H1 (cell line): ENCODE measurements at regions not wholly inside any gene's neighbourhood (a gene's known extent, or its start where the extent isn't known, plus 50 kb on each side); places are given as distances from the start of the nearest gene placed in this dataset.

Experiments used
- CTCF ChIA-PET: fragments of 300-600 bp; sonication (Branson Sonifier 250); formaldehyde crosslinking; loops from one replicate; lab custom pipeline; 2021; ENCODE audit not compliant: partially characterized antibody; lab: Charles Lee
- POLR2A ChIA-PET: fragments of 300-600 bp; sonication (Branson Sonifier 250); formaldehyde crosslinking; loops from one replicate; lab custom pipeline; 2021; ENCODE audit warnings: inconsistent platforms; ENCODE audit not compliant: partially characterized antibody; lab: Charles Lee
- DNase-seq, 2 experiments: peaks; one replicate each; pipeline versions ENCODE4 v3.0.0 to v3.0.0-alpha.2; 2010 to 2022; ENCODE audit warnings: low spot score in 2 of 2, low read depth in 1 of 2, mixed read lengths in 1 of 2
- FAIRE-seq: peaks from 2 replicates; lab custom pipeline; 2011; peaks lifted over from hg19 to GRCh38; lab: Jason Lieb, UNC
- H2AFZ ChIP-seq: 2 replicates; pipeline ENCODE4 v1.8.1; 2012; ENCODE audit warnings: low read length, inconsistent platforms
- H2AK5ac ChIP-seq: 2 replicates; pipeline ENCODE4 v1.6.1; 2013; ENCODE audit warnings: low read depth, low read length
- H2BK120ac ChIP-seq: replicated peaks from 2 replicates; pipeline ENCODE3; 2013; ENCODE audit warnings: low read depth, low read length, inconsistent platforms
- H2BK12ac ChIP-seq: 2 replicates; pipeline ENCODE4 v1.6.1; 2013; ENCODE audit warnings: low read depth, low read length
- H2BK15ac ChIP-seq: 2 replicates; pipeline ENCODE4 v1.6.1; 2013; ENCODE audit warnings: low read length
- H2BK20ac ChIP-seq: 2 replicates; pipeline ENCODE4 v1.6.1; 2013; ENCODE audit warnings: low read length
- H2BK5ac ChIP-seq: 2 replicates; pipeline ENCODE4 v1.6.1; 2013; ENCODE audit warnings: low read depth, low read length
- H3K14ac ChIP-seq: 2 replicates; pipeline ENCODE4 v1.6.1; 2013; ENCODE audit warnings: inconsistent platforms; ENCODE audit not compliant: insufficient read length
- H3K18ac ChIP-seq: 2 replicates; pipeline ENCODE4 v1.6.1; 2013; ENCODE audit warnings: low read length; ENCODE audit errors: extremely low read depth
- H3K23ac ChIP-seq: 2 replicates; pipeline ENCODE4 v1.6.1; 2013; ENCODE audit warnings: inconsistent platforms; ENCODE audit not compliant: insufficient read length
- H3K23me2 ChIP-seq: 2 replicates; pipeline ENCODE4 v1.6.1; 2013; ENCODE audit warnings: low read depth, low read length
- H3K27ac ChIP-seq: 2 replicates; pipeline ENCODE4 v1.6.1; 2011; ENCODE audit warnings: low read depth, low read length, inconsistent platforms
- H3K27me3 ChIP-seq, 4 experiments: replicated peaks in 1 of 4; 1 replicate in 1 of 4; 2 replicates in 3 of 4; pipeline versions ENCODE4 v1.6.1 to v1.8.1; 2011 to 2013; ENCODE audit warnings: low read length in 3 of 4, mild to moderate bottlenecking in 3 of 4, inconsistent platforms in 2 of 4, mixed read lengths in 2 of 4, moderate library complexity in 1 of 4; ENCODE audit not compliant: control insufficient read depth in 3 of 4, insufficient read depth in 3 of 4; ENCODE audit errors: extremely low read depth in 1 of 4
- H3K36me3 ChIP-seq, 4 experiments: 2 replicates each; pipeline versions ENCODE4 v1.6.1 to v1.8.1; 2011 to 2013; ENCODE audit warnings: mild to moderate bottlenecking in 4 of 4, low read length in 3 of 4, moderate library complexity in 2 of 4, control low read depth in 1 of 4, inconsistent platforms in 1 of 4; ENCODE audit not compliant: insufficient read depth in 4 of 4, control insufficient read depth in 2 of 4
- H3K4ac ChIP-seq: replicated peaks from 2 replicates; pipeline ENCODE3; 2013; ENCODE audit warnings: low read length, low read depth, mixed read lengths, inconsistent platforms; ENCODE audit not compliant: insufficient read length
- H3K4me1 ChIP-seq, 4 experiments: replicated peaks in 1 of 4; 1 replicate in 1 of 4; 2 replicates in 3 of 4; pipeline versions ENCODE4 v1.6.1 to v1.8.1; 2011 to 2013; ENCODE audit warnings: low read length in 3 of 4, inconsistent platforms in 2 of 4, mixed read lengths in 1 of 4; ENCODE audit not compliant: insufficient read depth in 4 of 4, control insufficient read depth in 3 of 4
- H3K4me2 ChIP-seq, 2 experiments: 2 replicates each; pipeline versions ENCODE4 v1.6.1 to v1.8.1; 2011 to 2013; ENCODE audit warnings: low read depth in 2 of 2, low read length in 2 of 2, control low read depth in 1 of 2, inconsistent platforms in 1 of 2, mild to moderate bottlenecking in 1 of 2; ENCODE audit not compliant: insufficient read depth in 1 of 2
- H3K4me3 ChIP-seq, 4 experiments: fragments of 200-600, 300-600 bp in 1 of 4; sonication (generic), shearing (Covaris generic), sonication (Bioruptor Twin) in 1 of 4; 2 replicates each; pipeline versions ENCODE4 v1.5.1 to v1.8.1; 2011 to 2016; ENCODE audit warnings: low read length in 4 of 4, low read depth in 3 of 4, control low read depth in 2 of 4, inconsistent platforms in 2 of 4, mild to moderate bottlenecking in 2 of 4, mixed read lengths in 1 of 4, moderate library complexity in 1 of 4; ENCODE audit not compliant: insufficient read depth in 2 of 4; ENCODE audit errors: extremely low read depth in 1 of 4
- H3K56ac ChIP-seq: replicated peaks from 2 replicates; pipeline ENCODE3; 2013; ENCODE audit warnings: low read depth, mild to moderate bottlenecking, mixed read lengths, low read length, inconsistent platforms; ENCODE audit not compliant: insufficient read length
- H3K79me1 ChIP-seq: 2 replicates; pipeline ENCODE4 v1.6.1; 2013; ENCODE audit warnings: low read depth, low read length, control low read depth
- H3K79me2 ChIP-seq, 2 experiments: 2 replicates each; pipeline versions ENCODE4 v1.6.1 to v1.8.1; 2012 to 2013; ENCODE audit warnings: low read length in 2 of 2, mild to moderate bottlenecking in 2 of 2, inconsistent platforms in 1 of 2; ENCODE audit not compliant: insufficient read depth in 2 of 2, control insufficient read depth in 1 of 2
- H3K9ac ChIP-seq, 4 experiments: replicated peaks in 1 of 4; 1 replicate in 1 of 4; 2 replicates in 3 of 4; pipeline versions ENCODE4 v1.6.1 to v1.8.1; 2011 to 2013; ENCODE audit warnings: low read depth in 3 of 4, low read length in 3 of 4, control low read depth in 2 of 4, mild to moderate bottlenecking in 2 of 4, moderate library complexity in 2 of 4, inconsistent platforms in 1 of 4; ENCODE audit errors: extremely low read depth in 1 of 4
- H3K9me3 ChIP-seq, 2 experiments: 2 replicates each; pipeline versions ENCODE4 v1.6.1 to v1.8.1; 2012 to 2013; ENCODE audit warnings: mild to moderate bottlenecking in 2 of 2, moderate library complexity in 2 of 2, control low read depth in 1 of 2, inconsistent platforms in 1 of 2, low read depth in 1 of 2, low read length in 1 of 2, mixed read lengths in 1 of 2; ENCODE audit not compliant: insufficient read depth in 2 of 2
- H4K20me1 ChIP-seq, 2 experiments: replicated peaks in 1 of 2; 2 replicates each; pipeline versions ENCODE3 to v1.8.1; 2011 to 2013; ENCODE audit warnings: inconsistent platforms in 2 of 2, low read length in 2 of 2, mild to moderate bottlenecking in 1 of 2; ENCODE audit not compliant: insufficient read depth in 2 of 2, control insufficient read depth in 1 of 2
- H4K5ac ChIP-seq: 2 replicates; pipeline ENCODE4 v1.6.1; 2013; ENCODE audit warnings: low read length, low read depth, mixed read lengths, inconsistent platforms; ENCODE audit not compliant: insufficient read length
- H4K8ac ChIP-seq: 2 replicates; pipeline ENCODE4 v1.8.0; 2013; ENCODE audit warnings: mild to moderate bottlenecking, moderate library complexity, low read length, inconsistent platforms; ENCODE audit not compliant: insufficient read depth; ENCODE audit errors: extremely low read depth
- H4K91ac ChIP-seq: replicated peaks from 2 replicates; pipeline ENCODE3; 2013; ENCODE audit warnings: low read length, mixed read lengths, inconsistent platforms; ENCODE audit not compliant: insufficient read length
- CEBPB ChIP-seq: IDR thresholded peaks from 2 replicates; pipeline ENCODE4 v1.6.1; 2012; ENCODE audit warnings: low read depth, low read length
- JUND ChIP-seq: IDR thresholded peaks from 2 replicates; pipeline ENCODE4 v1.6.1; 2011; ENCODE audit warnings: mild to moderate bottlenecking, improper control_type of control experiment, low read length
- POU5F1 ChIP-seq: IDR thresholded peaks from 2 replicates; pipeline ENCODE4 v1.6.1; 2011; ENCODE audit warnings: low read depth, mild to moderate bottlenecking, low read length, moderate library complexity
- SUZ12 ChIP-seq: fragments of 200-600 bp; sonication (generic); IDR thresholded peaks from 2 replicates; pipeline ENCODE4 v1.6.1; 2012; ENCODE audit warnings: mild to moderate bottlenecking, inconsistent platforms, low read length, moderate library complexity, mixed read lengths
- WGBS, 2 experiments: shearing (Covaris generic) in 1 of 2; methylation state at CpG; one replicate each; pipeline versions ENCODE4 v1.1.6 to v1.1.7; 2013 to 2015; ENCODE audit warnings: low lambda C conversion rate in 2 of 2, mixed read lengths in 2 of 2, inconsistent platforms in 1 of 2, low coverage in 1 of 2, missing lambda C conversion rate in 1 of 2; ENCODE audit not compliant: insufficient replicate concordance in 2 of 2, insufficient coverage in 1 of 2, insufficient read length in 1 of 2; ENCODE audit errors: extremely low coverage in 1 of 2, missing lambda C conversion rate in 1 of 2; 5-methylcytosine and 5-hydroxymethylcytosine counted together

- H3K79me2 ChIP-seq = no peaks in the 10 kb centered on the region
- ChIA-PET CTCF (no interaction called here), POLR2A (no interaction called here)
- H3K27me3 ChIP-seq = no peaks in the 10 kb centered on the region
- H2BK15ac ChIP-seq = no peak overlapping the region
- no peak overlapping the region for H2BK5ac ChIP-seq
- H3K4me2 ChIP-seq = no peak overlapping the region
- H3K23me2 ChIP-seq = no peaks in the 10 kb centered on the region
- no peaks in the 10 kb centered on the region for H3K9me3 ChIP-seq
- H3K9ac ChIP-seq = no peak overlapping the region
- no peak overlapping the region for H4K8ac ChIP-seq
- no peak overlapping the region for H2AFZ ChIP-seq
- H4K91ac ChIP-seq = no peak overlapping the region
- H3K56ac ChIP-seq = no peak overlapping the region
- H3K4ac ChIP-seq = no peak overlapping the region
- H4K5ac ChIP-seq = no peak overlapping the region
- DNase-seq (no peak), FAIRE-seq (no peak)
- H3K79me1 ChIP-seq = no peaks in the 10 kb centered on the region
- H2AK5ac ChIP-seq = no peak overlapping the region
- no peak overlapping the region for H2BK20ac ChIP-seq
- H3K36me3 ChIP-seq = no peaks in the 10 kb centered on the region
- no peak overlapping the region for H3K14ac ChIP-seq
- no peak overlapping the region for H2BK120ac ChIP-seq
- H4K20me1 ChIP-seq = no peaks in the 10 kb centered on the region
- H3K27ac ChIP-seq = no peak overlapping the region
- H3K18ac ChIP-seq = no peak overlapping the region
- no peak for TF ChIP-seq JUND
- TF ChIP-seq CEBPB = no peak
- TF ChIP-seq POU5F1 = no peak
- TF ChIP-seq SUZ12 = no peak
- H3K4me3 ChIP-seq = no peak overlapping the region
- 89% methylated on average over 2 of the region's 2 CpGs; no CpG with 5 or more reads in 1 of the 2 experiments for WGBS, 2 experiments
- no peak overlapping the region for H3K23ac ChIP-seq
- no peaks in the 10 kb centered on the region for H3K4me1 ChIP-seq
- H2BK12ac ChIP-seq = no peak overlapping the region
These were observed 410.0 kb upstream of the PTCHD4 start for GRCh38 chr6:48520951-48521350.
